ENCODE measurements at regions not wholly inside any gene's neighbourhood (a gene's known extent, or its start where the extent isn't known, plus 50 kb on each side); places are given as distances from the start of the nearest gene placed in this dataset.

DNA sequence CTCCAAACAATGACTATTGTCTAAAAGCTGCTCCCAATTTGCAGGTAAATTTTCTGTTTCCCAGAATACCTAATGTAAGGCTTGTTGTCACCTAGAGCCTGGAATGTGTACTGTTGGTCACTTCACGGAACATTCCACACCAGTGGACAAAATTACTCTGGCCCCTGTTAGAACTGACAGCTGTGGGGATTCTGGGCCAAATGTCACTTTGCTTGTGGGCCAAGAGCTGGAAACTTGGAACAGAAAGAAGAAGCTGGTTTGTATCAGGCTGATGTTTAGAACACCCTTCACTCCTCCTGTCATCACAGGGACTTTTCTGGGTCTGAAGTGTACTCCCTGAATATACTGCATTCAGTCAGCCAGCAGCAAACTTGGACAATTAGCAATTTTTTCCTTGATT is 495.6 kb upstream of the SYT4 start:
- TF ChIP-seq, protein P1, sequence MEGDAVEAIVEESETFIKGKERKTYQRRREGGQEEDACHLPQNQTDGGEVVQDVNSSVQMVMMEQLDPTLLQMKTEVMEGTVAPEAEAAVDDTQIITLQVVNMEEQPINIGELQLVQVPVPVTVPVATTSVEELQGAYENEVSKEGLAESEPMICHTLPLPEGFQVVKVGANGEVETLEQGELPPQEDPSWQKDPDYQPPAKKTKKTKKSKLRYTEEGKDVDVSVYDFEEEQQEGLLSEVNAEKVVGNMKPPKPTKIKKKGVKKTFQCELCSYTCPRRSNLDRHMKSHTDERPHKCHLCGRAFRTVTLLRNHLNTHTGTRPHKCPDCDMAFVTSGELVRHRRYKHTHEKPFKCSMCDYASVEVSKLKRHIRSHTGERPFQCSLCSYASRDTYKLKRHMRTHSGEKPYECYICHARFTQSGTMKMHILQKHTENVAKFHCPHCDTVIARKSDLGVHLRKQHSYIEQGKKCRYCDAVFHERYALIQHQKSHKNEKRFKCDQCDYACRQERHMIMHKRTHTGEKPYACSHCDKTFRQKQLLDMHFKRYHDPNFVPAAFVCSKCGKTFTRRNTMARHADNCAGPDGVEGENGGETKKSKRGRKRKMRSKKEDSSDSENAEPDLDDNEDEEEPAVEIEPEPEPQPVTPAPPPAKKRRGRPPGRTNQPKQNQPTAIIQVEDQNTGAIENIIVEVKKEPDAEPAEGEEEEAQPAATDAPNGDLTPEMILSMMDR (conservative IDR thresholded peaks at IDR 0.05) = no peak
- no peak for TF ChIP-seq ZFX (IDR thresholded peaks at IDR 0.05)
- H3K27ac ChIP-seq = no peak overlapping the region

DNA sequence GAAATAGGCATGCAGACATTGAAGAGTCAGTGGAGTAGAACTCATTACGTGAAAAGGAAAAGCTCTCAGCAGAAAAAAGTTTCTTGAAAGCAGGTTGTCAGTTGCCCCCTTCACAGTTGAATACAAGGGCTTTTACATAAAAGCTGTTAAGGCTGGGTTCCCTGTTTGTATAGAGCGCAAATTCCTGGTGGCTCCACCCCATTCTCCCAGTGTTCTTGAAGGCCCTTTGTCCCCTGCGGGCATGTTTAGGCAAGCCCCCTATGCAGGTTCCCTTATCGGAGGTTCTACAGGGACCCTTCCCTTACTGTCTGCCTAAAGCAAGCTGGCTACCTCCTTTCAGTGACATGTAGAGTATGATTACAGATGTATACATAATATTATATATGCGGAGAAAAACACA is 497.2 kb upstream of the SYT4 start:
- no peak overlapping the region for H3K27ac ChIP-seq
- TF ChIP-seq, protein P1 (conservative IDR thresholded peaks at IDR 0.05) = no peak
- no peak for TF ChIP-seq ZFX (IDR thresholded peaks at IDR 0.05)

GRCh38 chr18:43775591-43775990 is 498.3 kb upstream of the SYT4 start:
- no peak for TF ChIP-seq ZFX (IDR thresholded peaks at IDR 0.05)
- TF ChIP-seq, protein P1 (conservative IDR thresholded peaks at IDR 0.05) = no peak
- no peak overlapping the region for H3K27ac ChIP-seq

GRCh38 chr18:43776997-43777396 is 499.7 kb upstream of the SYT4 start:
- H3K27ac ChIP-seq = no peak overlapping the region
- TF ChIP-seq, protein P1 (conservative IDR thresholded peaks at IDR 0.05) = no peak
- TF ChIP-seq ZFX (IDR thresholded peaks at IDR 0.05) = no peak

- no peak overlapping the region for H3K27ac ChIP-seq
These were observed 500.5 kb upstream of the SYT4 start for GRCh38 chr18:43777636-43778304.

GRCh38 chr18:43780782-43781340 is 503.6 kb upstream of the SYT4 start:
- H3K27ac ChIP-seq = no peak overlapping the region
- TF ChIP-seq, protein P1 (conservative IDR thresholded peaks at IDR 0.05) = no peak
- no peak for TF ChIP-seq ZFX (IDR thresholded peaks at IDR 0.05)

More at GRCh38 chr18:43777636-43778304, 500.5 kb upstream of the SYT4 start:
- TF ChIP-seq, protein P1 (conservative IDR thresholded peaks at IDR 0.05) = no peak
- TF ChIP-seq ZFX (IDR thresholded peaks at IDR 0.05) = no peak

- H3K27ac ChIP-seq = no peak overlapping the region
- TF ChIP-seq ZFX (IDR thresholded peaks at IDR 0.05) = no peak
- TF ChIP-seq, protein P1 (conservative IDR thresholded peaks at IDR 0.05) = no peak
These were observed 507.9 kb upstream of the SYT4 start for GRCh38 chr18:43785158-43785557.
